GM06990 (cell line): ENCODE measurements at regions not wholly inside any gene's neighbourhood (a gene's known extent, or its start where the extent isn't known, plus 50 kb on each side); places are given as distances from the start of the nearest gene placed in this dataset.

Experiments used
- DNase-seq: peaks from one replicate; pipeline ENCODE4 v3.0.0-alpha.2; 2011; ENCODE audit not compliant: insufficient read length; ENCODE audit errors: extremely low read depth
- H3K27me3 ChIP-seq: replicated peaks from 2 replicates; pipeline ENCODE4 v1.6.0; 2011; ENCODE audit warnings: low read length; ENCODE audit not compliant: control insufficient read depth, insufficient read depth
- H3K36me3 ChIP-seq: 2 replicates; pipeline ENCODE4 v1.5.1; 2011; ENCODE audit warnings: low read length; ENCODE audit not compliant: control insufficient read depth, insufficient read depth
- H3K4me3 ChIP-seq: replicated peaks from 2 replicates; pipeline ENCODE4 v1.5.1; 2011; ENCODE audit warnings: low read depth, mild to moderate bottlenecking, control low read depth, low read length
- TF ChIP-seq, protein P1 (sequence below): IDR thresholded peaks from 2 replicates; pipeline ENCODE4 v1.5.1; 2011; ENCODE audit warnings: low read length, control low read depth, mild to moderate bottlenecking, inconsistent platforms; ENCODE audit not compliant: insufficient read depth, poor library complexity, severe bottlenecking

DNA sequence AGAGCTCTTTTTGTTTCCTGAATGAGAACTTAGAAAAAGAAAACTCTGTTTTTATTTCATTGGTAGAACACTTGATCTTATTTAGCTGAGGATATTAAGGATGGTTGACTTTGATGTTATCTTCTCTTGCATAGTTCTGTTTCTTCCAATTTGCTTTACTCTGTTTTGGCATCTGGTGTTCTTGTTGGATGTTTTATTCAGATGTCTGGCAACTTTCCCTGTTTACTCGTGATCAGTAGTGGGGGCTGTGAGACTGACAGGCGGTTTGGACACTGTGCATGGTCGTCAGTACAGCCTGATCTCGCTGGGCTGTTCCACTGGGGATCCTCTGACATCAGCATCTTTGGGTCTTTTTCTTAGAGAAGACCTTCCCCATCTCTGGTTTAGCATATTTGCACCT is 100.1 kb downstream of the TSN start:
- no peak for DNase-seq
- Histone ChIP-seq H3K36me3 (no peaks in the 10 kb centered on the region), H3K27me3 (no peaks in the 10 kb centered on the region; the same call in 1 of the 2 replicates), H3K4me3 (no peak overlapping the region)
- TF ChIP-seq, protein P1, sequence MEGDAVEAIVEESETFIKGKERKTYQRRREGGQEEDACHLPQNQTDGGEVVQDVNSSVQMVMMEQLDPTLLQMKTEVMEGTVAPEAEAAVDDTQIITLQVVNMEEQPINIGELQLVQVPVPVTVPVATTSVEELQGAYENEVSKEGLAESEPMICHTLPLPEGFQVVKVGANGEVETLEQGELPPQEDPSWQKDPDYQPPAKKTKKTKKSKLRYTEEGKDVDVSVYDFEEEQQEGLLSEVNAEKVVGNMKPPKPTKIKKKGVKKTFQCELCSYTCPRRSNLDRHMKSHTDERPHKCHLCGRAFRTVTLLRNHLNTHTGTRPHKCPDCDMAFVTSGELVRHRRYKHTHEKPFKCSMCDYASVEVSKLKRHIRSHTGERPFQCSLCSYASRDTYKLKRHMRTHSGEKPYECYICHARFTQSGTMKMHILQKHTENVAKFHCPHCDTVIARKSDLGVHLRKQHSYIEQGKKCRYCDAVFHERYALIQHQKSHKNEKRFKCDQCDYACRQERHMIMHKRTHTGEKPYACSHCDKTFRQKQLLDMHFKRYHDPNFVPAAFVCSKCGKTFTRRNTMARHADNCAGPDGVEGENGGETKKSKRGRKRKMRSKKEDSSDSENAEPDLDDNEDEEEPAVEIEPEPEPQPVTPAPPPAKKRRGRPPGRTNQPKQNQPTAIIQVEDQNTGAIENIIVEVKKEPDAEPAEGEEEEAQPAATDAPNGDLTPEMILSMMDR: no peak

DNA sequence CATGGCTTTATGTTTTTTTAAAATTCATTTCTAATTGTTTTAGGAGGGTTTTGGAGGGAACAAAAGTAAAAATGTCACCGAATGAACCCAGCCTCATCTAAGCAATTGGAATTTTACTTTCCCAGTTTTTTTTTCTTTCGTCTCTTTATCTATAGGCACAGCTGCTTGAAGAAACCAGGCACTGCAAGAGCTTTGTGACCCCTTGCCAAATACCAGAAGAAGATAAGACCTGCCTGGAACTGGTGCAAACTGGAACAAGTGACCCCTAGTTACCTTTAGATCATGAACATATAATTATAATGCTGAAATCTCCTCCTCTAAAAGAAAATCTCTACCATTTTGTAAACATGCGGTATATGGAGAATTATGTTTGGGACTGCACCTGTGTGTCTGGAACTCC is 100.9 kb downstream of the TSN start:
- DNase-seq: no peak
- TF ChIP-seq, protein P1: no peak
- H3K36me3 ChIP-seq: no peaks in the 10 kb centered on the region
- no peaks in the 10 kb centered on the region; the same call in 1 of the 2 replicates for H3K27me3 ChIP-seq
- H3K4me3 ChIP-seq: no peak overlapping the region

DNA sequence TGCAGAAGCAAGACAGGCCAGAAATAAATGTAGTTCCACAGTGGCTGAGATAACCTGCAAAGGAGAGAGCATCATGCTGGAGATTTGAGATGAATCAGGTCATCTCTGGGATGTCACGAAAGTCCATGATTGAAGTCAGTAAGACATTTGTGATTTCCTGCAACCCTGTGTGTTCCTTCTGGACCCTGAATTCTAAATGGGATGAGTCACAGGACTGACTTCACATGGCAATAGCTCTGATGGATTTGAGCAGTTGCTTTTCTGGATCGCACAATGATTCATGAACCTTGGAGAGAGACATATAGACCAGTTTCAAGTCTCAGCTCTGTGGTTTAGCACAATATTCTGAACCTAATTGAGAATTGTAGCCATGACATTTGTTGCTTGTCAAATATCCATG is 102.9 kb downstream of the TSN start:
- no peak for DNase-seq
- Histone ChIP-seq H3K36me3 (no peaks in the 10 kb centered on the region), H3K4me3 (no peak overlapping the region), H3K27me3 (no peaks in the 10 kb centered on the region; the same call in 1 of the 2 replicates)
- TF ChIP-seq, protein P1: no peak

DNA sequence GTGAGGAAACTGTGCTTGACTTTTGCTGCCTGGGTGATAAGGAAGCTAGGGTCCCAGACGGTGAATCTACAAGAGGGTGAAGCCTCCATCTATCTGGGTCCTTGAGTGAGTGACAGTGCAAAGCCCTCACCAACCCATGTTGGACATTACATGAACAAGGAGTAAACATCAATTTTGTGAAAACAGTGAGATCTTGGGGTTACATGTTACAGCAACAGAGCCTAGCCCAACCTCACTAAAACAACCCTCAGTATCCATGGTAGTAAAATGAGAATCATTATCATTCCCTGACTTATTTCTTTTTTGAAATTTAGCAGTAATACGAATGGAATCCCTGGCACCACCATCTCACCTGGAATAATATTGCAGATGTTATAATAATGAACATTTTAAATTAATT is 103.4 kb downstream of the TSN start:
- no peak for DNase-seq
- no peaks in the 10 kb centered on the region; the same call in 1 of the 2 replicates for H3K27me3 ChIP-seq
- H3K4me3 ChIP-seq: no peak overlapping the region
- no peaks in the 10 kb centered on the region for H3K36me3 ChIP-seq
- TF ChIP-seq, protein P1: no peak

DNA sequence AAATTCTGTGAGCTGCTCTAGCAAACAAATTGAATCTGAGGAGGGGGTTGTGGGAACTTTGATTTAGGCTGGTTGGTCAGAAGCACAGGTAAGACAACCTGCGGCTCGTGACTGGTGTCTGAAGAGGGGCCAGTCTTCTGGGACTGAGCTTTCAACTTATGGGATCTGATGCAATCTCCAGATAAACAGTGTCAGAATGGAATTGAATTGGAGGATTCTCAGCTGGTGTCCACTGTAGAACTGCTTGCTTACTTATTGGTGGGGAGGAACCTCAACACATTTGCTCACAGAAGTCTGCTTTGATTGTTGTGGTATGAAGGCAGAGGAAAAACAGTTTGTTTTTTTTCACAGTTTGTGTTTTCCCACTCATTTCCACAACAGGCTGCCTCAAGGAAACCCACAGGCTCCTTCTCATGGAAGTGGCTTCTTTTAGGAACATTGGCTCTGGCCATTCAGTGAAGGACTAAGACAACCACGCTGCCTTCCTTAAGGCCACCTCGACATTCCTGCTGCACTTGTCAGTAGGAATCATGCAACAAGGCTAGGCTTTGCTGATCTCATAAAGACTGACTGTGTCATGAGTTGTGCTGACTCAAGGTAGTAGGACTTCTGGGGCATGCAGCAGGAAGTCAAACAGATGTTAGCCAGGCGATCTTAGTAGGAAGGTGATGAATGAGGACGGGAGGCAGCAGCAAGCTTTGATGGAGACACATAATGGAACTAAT is 104.7 kb downstream of the TSN start:
- no peaks in the 10 kb centered on the region; the same call in 1 of the 2 replicates for H3K27me3 ChIP-seq
- no peaks in the 10 kb centered on the region for H3K36me3 ChIP-seq
- TF ChIP-seq, protein P1: no peak
- DNase-seq: no peak
- H3K4me3 ChIP-seq: no peak overlapping the region
